ENCODE measurements at regions not wholly inside any gene's neighbourhood (a gene's known extent, or its start where the extent isn't known, plus 50 kb on each side); places are given as distances from the start of the nearest gene placed in this dataset.

- TF ChIP-seq, protein P1, sequence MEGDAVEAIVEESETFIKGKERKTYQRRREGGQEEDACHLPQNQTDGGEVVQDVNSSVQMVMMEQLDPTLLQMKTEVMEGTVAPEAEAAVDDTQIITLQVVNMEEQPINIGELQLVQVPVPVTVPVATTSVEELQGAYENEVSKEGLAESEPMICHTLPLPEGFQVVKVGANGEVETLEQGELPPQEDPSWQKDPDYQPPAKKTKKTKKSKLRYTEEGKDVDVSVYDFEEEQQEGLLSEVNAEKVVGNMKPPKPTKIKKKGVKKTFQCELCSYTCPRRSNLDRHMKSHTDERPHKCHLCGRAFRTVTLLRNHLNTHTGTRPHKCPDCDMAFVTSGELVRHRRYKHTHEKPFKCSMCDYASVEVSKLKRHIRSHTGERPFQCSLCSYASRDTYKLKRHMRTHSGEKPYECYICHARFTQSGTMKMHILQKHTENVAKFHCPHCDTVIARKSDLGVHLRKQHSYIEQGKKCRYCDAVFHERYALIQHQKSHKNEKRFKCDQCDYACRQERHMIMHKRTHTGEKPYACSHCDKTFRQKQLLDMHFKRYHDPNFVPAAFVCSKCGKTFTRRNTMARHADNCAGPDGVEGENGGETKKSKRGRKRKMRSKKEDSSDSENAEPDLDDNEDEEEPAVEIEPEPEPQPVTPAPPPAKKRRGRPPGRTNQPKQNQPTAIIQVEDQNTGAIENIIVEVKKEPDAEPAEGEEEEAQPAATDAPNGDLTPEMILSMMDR (IDR thresholded peaks at IDR 0.05; ENCODE audit: low read depth, low read length): no peak
- TF ChIP-seq EZH2phosphoT487 (IDR thresholded peaks at IDR 0.05; ENCODE audit: low read depth): no peak
Measured at GRCh38 chrX:9234315-9234714, 200.4 kb upstream of the FAM9B start.
